ENCODE measurements at regions not wholly inside any gene's neighbourhood (a gene's known extent, or its start where the extent isn't known, plus 50 kb on each side); places are given as distances from the start of the nearest gene placed in this dataset.

- no peak for DNase-seq (ENCODE audit: low spot score)
- TF ChIP-seq CTCF (IDR thresholded peaks at IDR 0.05; ENCODE audit: extremely low read depth, missing control alignments) = no peak
Observed at GRCh38 chr10:130236711-130237110, 100.5 kb downstream of the GLRX3 start.

- DNase-seq (ENCODE audit: low spot score) = no peak
- TF ChIP-seq CTCF (IDR thresholded peaks at IDR 0.05; ENCODE audit: extremely low read depth, missing control alignments) = no peak
Observed at GRCh38 chr10:130240409-130240808, 104.2 kb downstream of the GLRX3 start.

- no peak for DNase-seq (ENCODE audit: low spot score)
- TF ChIP-seq CTCF (IDR thresholded peaks at IDR 0.05; ENCODE audit: extremely low read depth, missing control alignments) = no peak
Observed at GRCh38 chr10:130242513-130242912, 106.3 kb downstream of the GLRX3 start.

- TF ChIP-seq CTCF (IDR thresholded peaks at IDR 0.05; ENCODE audit: extremely low read depth, missing control alignments) = no peak
- no peak for DNase-seq (ENCODE audit: low spot score)
Observed at GRCh38 chr10:130243015-130243414, 106.8 kb downstream of the GLRX3 start.

GRCh38 chr10:130244031-130244927 is 108.1 kb downstream of the GLRX3 start:
- DNase-seq (ENCODE audit: low spot score) = no peak
- no peak for TF ChIP-seq CTCF (IDR thresholded peaks at IDR 0.05; ENCODE audit: extremely low read depth, missing control alignments)

GRCh38 chr10:130244928-130245495 is 108.8 kb downstream of the GLRX3 start:
- no peak for TF ChIP-seq CTCF (IDR thresholded peaks at IDR 0.05; ENCODE audit: extremely low read depth, missing control alignments)
- DNase-seq (ENCODE audit: low spot score) = no peak

- DNase-seq (ENCODE audit: low spot score) = no peak
- TF ChIP-seq CTCF (IDR thresholded peaks at IDR 0.05; ENCODE audit: extremely low read depth, missing control alignments) = no peak
Observed at GRCh38 chr10:130246113-130246512, 109.9 kb downstream of the GLRX3 start.
